GM12892 (cell line): ENCODE measurements at regions not wholly inside any gene's neighbourhood (a gene's known extent, or its start where the extent isn't known, plus 50 kb on each side); places are given as distances from the start of the nearest gene placed in this dataset.

ENCODE experiments used
- DNase-seq: peaks from one replicate; pipeline ENCODE4 v3.0.0; 2011; ENCODE audit not compliant: insufficient read length
- FAIRE-seq: peaks from 2 replicates; lab custom pipeline; 2011; peaks lifted over from hg19 to GRCh38; lab: Jason Lieb, UNC
- POLR2A ChIP-seq: IDR thresholded peaks from 2 replicates; pipeline ENCODE4 v1.6.1; 2011; ENCODE audit warnings: low read depth, low read length, control low read depth
- POLR2AphosphoS5 ChIP-seq: IDR thresholded peaks from 2 replicates; pipeline ENCODE4 v1.6.1; 2011; ENCODE audit warnings: low read depth, low read length, control low read depth
- TAF1 ChIP-seq: IDR thresholded peaks from 2 replicates; pipeline ENCODE4 v1.6.1; 2011; ENCODE audit warnings: low read depth, mild to moderate bottlenecking, control low read depth, low read length, borderline replicate concordance

GRCh38 chr15:25982736-25983135 lies 119.6 kb upstream of the ATP10A start:
- no peak for TF ChIP-seq POLR2A
- TF ChIP-seq TAF1: no peak
- no peak for TF ChIP-seq POLR2AphosphoS5
- DNase-seq: no peak
- FAIRE-seq: no peak

GRCh38 chr15:25981114-25981513 lies 118.0 kb upstream of the ATP10A start:
- TF ChIP-seq POLR2AphosphoS5 (no peak), POLR2A (no peak), TAF1 (no peak)
- FAIRE-seq: no peak

DNA sequence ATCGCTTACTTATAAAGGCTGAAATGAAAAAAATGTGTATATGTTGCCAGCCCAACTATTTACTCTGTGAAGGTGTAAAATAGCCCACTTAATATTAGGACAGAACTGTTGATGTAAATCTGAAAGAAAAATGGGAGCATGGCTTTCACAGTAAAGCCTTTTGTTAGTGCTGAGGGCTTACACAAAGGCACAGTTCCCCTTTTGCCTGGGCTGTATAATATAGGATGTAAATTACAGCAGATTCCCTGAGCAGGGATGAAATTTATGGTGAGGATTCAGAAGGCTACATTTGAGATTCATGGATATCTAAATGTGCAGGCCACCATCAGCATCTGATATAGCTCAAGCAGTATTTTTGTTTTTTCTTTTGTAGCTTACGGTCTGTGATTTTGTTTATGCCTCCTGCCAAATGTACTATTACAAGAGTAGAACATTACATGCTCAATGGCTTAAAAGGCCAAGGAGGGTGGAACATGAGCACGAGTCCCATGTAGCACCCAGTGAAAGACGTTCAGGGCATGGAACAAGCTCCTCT lies 109.1 kb upstream of the ATP10A start:
- FAIRE-seq (no peak), DNase-seq (no peak)
- TF ChIP-seq TAF1 (no peak), POLR2A (no peak), POLR2AphosphoS5 (no peak)

More at GRCh38 chr15:25981114-25981513, 118.0 kb upstream of the ATP10A start:
- DNase-seq: no peak

DNA sequence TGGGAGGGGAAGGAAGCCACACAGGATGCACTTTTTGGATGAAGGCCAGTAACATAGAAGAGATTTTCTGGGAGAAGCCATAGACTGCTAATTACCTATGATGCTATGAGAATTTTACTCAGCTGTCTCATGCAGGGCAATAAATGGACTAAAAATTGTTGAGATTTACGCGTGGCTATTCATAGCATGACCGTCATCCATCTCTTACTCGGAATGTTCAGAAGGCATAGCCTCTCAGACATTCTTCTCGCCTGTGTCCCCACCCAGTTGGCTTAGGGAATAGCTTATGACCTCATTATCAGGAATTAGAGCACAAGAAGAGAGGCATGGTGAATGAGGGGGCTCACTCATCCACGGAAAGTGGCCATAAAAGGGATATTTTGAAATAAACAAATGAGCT lies 107.9 kb upstream of the ATP10A start:
- DNase-seq (no peak), FAIRE-seq (no peak)
- TF ChIP-seq POLR2AphosphoS5 (no peak), POLR2A (no peak), TAF1 (no peak)

- TF ChIP-seq POLR2AphosphoS5 (no peak), POLR2A (no peak), TAF1 (no peak)
- DNase-seq (no peak), FAIRE-seq (no peak)
These were observed 106.8 kb upstream of the ATP10A start for GRCh38 chr15:25969886-25970285.

DNA sequence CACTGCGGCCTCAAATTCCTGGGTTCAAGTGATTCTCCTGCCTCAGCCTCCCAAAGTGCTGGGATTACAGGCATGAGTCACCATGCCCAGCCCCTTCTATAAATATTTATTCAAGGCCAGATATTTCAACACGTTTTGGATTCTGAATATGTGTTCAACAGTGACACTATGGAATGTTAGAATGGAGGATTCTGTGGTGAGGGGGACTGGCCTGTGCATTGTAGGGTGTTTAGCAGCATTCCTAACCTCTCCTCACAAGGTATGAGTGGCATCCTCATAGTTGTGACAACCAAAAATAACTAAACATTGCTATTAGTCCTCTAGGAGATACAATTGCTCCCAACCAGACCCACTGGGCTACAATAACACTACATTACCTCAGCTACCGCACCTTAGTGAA lies 104.0 kb upstream of the ATP10A start:
- TF ChIP-seq POLR2AphosphoS5: no peak
- TF ChIP-seq POLR2A: no peak
- TF ChIP-seq TAF1: no peak
- FAIRE-seq (no peak), DNase-seq (no peak)

GRCh38 chr15:25965326-25965725 lies 102.2 kb upstream of the ATP10A start:
- DNase-seq (no peak), FAIRE-seq (no peak)
- TF ChIP-seq POLR2A: no peak
- TF ChIP-seq POLR2AphosphoS5: no peak
- no peak for TF ChIP-seq TAF1

DNA sequence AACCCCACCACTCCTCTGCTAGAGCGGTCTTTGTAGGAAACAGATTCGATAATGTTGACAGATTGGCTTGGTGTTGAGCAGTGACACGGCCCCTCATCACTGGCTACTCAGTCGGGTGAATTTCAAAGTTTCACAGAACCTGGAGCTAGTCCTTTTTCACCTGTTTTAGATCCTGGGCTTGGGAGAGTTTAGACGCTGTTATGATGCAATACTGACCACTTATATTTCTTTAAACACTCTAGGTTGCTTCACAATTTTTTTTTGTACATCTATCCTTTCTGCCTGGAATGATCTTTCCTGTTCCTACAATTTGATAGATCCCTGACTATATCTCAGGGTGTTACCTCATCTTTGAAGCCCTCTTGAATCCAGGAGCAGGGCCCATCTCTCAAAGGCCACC lies 97.1 kb upstream of the ATP10A start:
- DNase-seq: no peak
- no peak for FAIRE-seq
- TF ChIP-seq POLR2AphosphoS5 (no peak), POLR2A (no peak), TAF1 (no peak)

DNA sequence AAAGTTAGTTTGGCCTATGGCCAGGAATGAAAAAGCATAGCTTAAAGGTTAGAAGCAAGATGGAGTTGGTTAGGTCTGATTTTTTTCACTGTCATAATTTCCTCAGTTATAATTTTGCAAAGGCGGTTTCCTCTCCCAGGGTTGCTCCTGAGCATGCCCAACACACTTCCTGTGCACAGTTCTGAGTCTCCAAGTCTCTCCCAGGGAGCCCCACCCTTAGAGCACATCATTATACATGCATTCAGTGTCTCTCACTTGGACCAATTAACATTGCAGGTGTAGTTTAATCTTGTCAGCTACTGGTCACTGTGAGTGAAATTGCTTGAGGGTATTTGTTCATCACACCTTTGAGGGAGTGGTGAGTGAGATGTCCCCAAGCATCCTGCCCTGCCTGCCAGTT lies 96.0 kb upstream of the ATP10A start:
- TF ChIP-seq POLR2AphosphoS5: no peak
- no peak for TF ChIP-seq TAF1
- no peak for TF ChIP-seq POLR2A
- DNase-seq (no peak), FAIRE-seq (no peak)

- FAIRE-seq (no peak), DNase-seq (no peak)
These were observed 92.5 kb upstream of the ATP10A start for GRCh38 chr15:25955628-25956027.

DNA sequence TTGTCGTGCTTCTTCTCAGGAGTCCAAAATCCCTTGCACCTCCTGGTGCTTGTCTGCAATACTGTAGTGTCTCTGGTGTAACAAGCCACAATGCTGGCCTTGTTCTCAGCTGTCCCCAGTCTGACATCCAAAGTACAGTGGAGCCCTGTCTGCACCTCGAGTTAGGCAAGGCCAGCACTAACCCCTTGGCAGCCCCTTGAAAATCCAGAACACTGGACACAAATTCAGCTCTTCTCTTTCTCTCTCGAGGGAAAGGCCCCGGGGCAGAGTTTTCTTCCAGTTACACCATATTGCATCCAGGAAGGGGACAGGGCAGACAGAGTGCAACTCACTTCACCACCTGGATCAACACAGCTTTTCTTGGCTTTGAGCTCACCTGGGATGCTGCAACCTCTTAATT lies 91.3 kb upstream of the ATP10A start:
- no peak for FAIRE-seq
- no peak for TF ChIP-seq POLR2A
- no peak for TF ChIP-seq POLR2AphosphoS5
- TF ChIP-seq TAF1: no peak
- no peak for DNase-seq

More at GRCh38 chr15:25955628-25956027, 92.5 kb upstream of the ATP10A start:
- TF ChIP-seq POLR2AphosphoS5 (no peak), POLR2A (no peak), TAF1 (no peak)

- FAIRE-seq: no peak
- DNase-seq: no peak
- no peak for TF ChIP-seq POLR2A
- TF ChIP-seq TAF1: no peak
- no peak for TF ChIP-seq POLR2AphosphoS5
These were observed 86.9 kb upstream of the ATP10A start for GRCh38 chr15:25950014-25950413.
